ENCODE measurements at regions not wholly inside any gene's neighbourhood (a gene's known extent, or its start where the extent isn't known, plus 50 kb on each side); places are given as distances from the start of the nearest gene placed in this dataset.

GRCh38 chr12:89762498-89763170 lies 54.0 kb upstream of the ATP2B1 start:
- Histone ChIP-seq H3K9me3 (no peaks in the 10 kb centered on the region), H3K36me3 (ENCODE audit: low read depth) (no peaks in the 10 kb centered on the region), H3K4me3 (no peak overlapping the region), H3K4me1 (ENCODE audit: low read depth) (no peaks in the 10 kb centered on the region)
- intact Hi-C loops (cut with DNase I, micrococcal nuclease), result no loop called here
- TF ChIP-seq CTCF (IDR thresholded peaks at IDR 0.05), result no peak
- ATAC-seq (peak; percentile 23), DNase-seq (no peak)

- ATAC-seq (peak; percentile 33), DNase-seq (no peak)
- TF ChIP-seq CTCF (IDR thresholded peaks at IDR 0.05), result no peak
- intact Hi-C loops (cut with DNase I, micrococcal nuclease), result no loop called here
- Histone ChIP-seq H3K4me1 (ENCODE audit: low read depth) (no peaks in the 10 kb centered on the region), H3K9me3 (no peaks in the 10 kb centered on the region), H3K36me3 (ENCODE audit: low read depth) (no peaks in the 10 kb centered on the region), H3K4me3 (no peak overlapping the region)
Measured at GRCh38 chr12:89760783-89761182, 52.1 kb upstream of the ATP2B1 start.

All from mucosa of descending colon (tissue), 3 donors.